ENCODE measurements at regions not wholly inside any gene's neighbourhood (a gene's known extent, or its start where the extent isn't known, plus 50 kb on each side); places are given as distances from the start of the nearest gene placed in this dataset.
"Not testable (repeated sequence)": the region's sequence is repeated elsewhere in the genome, so short reads cannot be mapped to it uniquely, and the experiment has no call there.

DNA sequence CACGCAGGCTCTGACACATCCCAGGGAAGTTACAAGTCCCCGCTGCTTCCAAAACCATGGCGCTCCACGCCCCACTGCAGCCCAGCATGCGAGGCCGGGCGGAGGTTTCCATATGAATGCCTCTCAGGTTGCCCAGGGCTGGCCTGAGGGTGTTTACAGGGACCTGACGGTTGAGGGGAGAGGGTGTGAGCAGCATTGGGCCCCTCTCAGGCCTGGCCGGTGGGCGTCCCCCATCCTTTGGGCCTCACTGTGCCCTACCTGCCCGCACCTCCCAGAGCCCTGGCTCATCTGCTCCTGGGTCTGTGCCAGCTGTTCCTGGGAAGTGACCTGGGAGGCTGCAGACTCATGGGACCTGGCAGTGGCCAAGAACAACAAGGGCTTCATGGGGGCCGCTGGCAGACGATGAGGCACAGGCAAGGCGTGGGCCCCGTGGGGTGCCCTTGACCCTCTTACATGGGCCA lies 173.5 kb downstream of the C16orf95 start:
- no peak for DNase-seq

- DNase-seq: no peak
Measured at GRCh38 chr16:87144232-87144631, 173.0 kb downstream of the C16orf95 start.

GRCh38 chr16:87145181-87146176 lies 171.7 kb downstream of the C16orf95 start:
- peak in 1 of 5 donors; percentile 4 for DNase-seq

GRCh38 chr16:87146676-87147075 lies 170.5 kb downstream of the C16orf95 start:
- no peak for DNase-seq

DNA sequence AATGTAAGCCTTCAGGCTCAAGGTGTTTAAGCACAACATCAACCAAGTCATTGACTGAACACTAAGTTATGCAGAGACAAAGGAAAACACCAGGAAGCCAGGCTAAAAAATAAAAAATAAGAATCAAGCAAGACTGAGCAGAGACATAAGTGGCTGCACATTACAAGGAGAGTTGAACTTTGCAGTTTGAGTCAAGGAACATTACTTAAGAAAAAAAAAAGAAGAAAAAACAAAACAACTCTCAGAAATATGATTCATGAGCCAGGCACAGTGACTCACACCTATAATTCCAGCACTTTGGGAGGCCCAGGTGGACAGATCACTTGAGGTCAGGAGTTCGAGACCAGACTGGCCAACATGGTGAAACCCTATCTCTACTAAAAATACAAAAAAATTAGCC lies 168.1 kb downstream of the C16orf95 start:
- DNase-seq: no peak

DNA sequence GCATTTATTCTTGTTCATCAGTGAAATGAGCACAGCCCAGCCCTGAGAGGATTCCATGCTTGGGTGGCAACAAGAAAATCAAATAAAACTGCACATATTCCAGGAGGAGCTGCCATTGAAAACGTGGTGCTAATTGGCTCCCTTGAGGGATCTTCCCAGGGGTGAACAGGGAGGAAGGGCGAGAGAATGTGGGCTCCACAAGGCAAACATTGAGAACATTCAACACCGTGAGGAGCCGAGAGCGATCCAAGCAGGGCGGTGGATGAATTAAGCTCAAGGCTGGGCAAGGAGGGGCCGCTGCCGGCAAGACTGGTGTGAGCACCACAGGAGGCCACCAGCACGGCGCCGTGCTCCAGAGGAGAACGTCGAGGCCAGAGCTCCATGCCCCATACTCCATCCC lies 166.9 kb downstream of the C16orf95 start:
- no peak for DNase-seq

GRCh38 chr16:87150681-87151280 lies 166.4 kb downstream of the C16orf95 start:
- DNase-seq: no peak

DNA sequence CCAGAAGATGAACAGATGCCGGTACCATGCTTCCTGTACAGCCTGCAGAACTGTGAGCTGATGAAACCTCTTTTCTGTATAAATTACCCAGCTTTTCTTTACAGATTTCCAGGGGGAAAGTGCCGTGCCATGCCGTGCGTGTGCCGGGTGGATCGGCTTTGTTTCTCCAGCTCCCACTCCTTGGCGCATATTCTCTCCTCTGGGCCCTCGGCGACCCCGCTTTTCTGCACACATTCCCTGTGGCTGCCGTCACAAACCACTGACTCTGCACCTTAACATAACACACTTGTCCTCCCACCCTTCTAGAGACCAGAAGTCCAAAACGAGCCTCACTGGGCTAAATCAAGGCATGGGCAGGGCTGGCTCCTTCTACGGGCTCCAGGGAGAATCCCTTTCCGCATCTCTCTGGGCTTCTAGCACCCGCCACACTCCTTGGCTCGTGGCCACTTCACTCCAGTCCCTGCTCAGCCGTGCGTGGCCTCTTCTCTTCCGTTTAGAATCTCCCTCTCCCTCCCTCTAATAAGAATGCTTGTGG lies 164.9 kb downstream of the C16orf95 start:
- no peak for DNase-seq

GRCh38 chr16:87153326-87153725 lies 163.9 kb downstream of the C16orf95 start:
- no peak for DNase-seq

GRCh38 chr16:87155315-87155714 lies 161.9 kb downstream of the C16orf95 start:
- DNase-seq: not testable (repeated sequence)

GRCh38 chr16:87156195-87156594 lies 161.0 kb downstream of the C16orf95 start:
- DNase-seq: no peak

- DNase-seq: no peak
Measured at GRCh38 chr16:87160234-87160636, 157.0 kb downstream of the C16orf95 start.

GRCh38 chr16:87160701-87161337 lies 156.4 kb downstream of the C16orf95 start:
- DNase-seq: no peak

DNA sequence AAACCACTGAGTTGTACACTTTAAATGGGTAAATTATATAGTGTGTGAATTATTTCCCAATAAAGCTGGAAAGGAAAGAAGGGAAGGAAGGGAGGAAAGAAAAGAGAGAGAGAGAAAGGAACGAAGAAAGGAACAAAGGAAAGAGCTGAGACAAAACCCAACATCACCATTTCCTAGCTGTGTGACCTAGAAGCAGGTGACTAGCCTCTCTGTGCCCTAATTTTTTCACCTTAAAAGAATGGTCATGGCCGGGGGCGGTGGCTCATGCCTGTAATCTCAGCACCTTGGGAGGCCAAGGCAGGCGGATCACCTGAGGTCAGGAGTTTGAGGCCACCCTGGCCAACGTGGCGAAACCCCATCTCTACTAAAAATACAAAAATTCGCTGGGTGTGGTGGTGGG lies 155.8 kb downstream of the C16orf95 start:
- not testable (repeated sequence) for DNase-seq

DNA sequence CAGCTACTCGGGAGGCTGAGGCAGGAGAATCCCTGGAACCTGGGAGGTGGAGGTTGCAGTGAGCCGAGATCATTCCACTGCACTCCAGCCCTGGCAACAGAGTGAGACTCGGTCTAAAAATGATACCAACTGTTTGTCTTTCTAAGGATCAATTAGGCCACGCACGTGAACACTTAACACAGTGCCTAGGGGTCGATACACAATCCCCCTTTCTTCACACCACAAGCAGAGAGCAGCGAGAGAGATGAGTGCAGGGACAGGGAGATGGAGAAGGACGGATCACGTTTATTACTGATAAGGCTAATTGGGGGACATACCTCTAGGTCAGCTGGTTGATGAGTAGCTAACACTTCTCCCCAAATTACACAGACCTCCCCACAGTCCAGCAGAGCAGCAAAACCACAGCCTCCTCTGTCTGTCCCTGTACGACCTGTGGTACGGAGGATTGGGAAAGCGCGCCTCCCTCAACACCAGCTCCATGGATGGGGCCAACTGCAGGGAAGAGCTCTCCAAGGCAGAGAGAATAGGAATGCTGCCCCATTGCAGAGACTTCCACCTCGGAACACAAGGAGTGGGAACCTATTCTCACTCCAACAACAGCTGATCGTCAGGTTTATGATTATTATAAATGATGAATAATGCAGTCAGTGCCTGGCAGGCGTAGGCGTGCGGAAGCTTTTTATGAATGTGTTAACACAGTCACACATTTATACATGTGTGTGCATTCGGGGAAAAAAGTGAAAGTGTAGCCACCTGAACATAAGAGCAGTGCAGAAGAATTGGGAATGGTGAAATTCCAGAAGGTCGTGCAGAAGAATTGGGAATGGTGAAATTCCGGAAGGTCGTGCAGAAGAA lies 155.1 kb downstream of the C16orf95 start:
- peak in 1 of 5 donors; percentile 15 for DNase-seq

- not testable (repeated sequence) for DNase-seq
Measured at GRCh38 chr16:87162799-87163198, 154.4 kb downstream of the C16orf95 start.

GRCh38 chr16:87163637-87164036 lies 153.6 kb downstream of the C16orf95 start:
- DNase-seq: no peak

DNA sequence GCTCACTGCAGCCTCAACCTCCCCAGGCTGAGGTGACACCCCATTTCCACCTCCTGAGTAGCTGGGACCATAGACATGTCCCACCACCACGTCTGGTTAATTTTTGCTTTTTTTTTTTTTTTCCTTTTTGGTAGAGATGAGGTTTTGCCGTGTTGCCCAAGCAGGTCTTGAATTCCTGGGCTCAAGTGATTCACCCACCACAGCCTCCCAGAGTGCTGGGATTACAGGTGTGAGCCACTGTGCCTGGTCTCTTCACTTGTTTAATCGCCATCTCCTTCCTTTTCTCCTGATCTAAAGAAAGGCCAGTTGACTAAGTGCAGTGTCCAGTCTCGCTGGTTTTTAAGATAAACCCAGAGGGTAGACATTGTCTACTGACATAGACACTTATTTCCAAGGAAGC lies 152.0 kb downstream of the C16orf95 start:
- no peak for DNase-seq

- no peak for DNase-seq
Measured at GRCh38 chr16:87165885-87166284, 151.3 kb downstream of the C16orf95 start.

DNA sequence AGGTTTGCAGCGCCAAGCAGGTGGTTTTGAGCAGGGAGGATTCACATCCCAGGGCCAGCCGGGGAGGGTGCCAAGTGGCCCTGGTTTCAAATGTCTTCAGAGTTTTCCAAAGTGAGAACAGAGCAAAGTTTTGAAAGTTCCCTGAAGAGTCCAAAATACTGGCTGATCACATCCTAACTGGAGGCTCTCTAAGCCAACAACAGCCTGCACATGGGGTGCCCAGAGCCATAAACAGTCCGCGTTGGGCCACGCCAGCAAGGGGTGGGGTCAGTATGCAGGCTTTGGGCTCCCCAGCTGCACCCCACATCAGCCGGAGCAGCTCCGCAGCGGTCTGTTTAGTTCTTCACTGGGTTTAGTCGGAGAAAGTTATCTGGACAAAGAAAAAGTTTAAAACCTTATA lies 150.9 kb downstream of the C16orf95 start:
- no peak for DNase-seq

DNA sequence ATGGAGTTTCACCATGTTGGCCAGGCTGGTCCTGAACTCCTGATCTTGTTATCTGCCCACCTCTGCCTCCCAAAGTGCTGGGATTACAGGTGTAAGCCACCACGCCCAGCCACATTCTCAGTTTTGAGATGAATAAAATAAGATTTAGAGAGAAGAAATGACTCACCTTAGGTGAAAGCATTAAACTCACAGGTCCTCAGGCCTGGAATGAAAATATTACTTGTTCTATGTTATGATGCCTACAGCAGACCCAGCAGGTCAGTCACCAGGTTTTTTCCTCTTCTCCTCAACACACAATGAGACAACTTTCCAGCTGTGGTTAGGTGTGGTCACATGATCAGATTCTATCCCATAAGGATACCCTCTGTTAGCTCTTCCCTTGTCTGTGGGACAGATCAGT lies 150.3 kb downstream of the C16orf95 start:
- DNase-seq: no peak

DNA sequence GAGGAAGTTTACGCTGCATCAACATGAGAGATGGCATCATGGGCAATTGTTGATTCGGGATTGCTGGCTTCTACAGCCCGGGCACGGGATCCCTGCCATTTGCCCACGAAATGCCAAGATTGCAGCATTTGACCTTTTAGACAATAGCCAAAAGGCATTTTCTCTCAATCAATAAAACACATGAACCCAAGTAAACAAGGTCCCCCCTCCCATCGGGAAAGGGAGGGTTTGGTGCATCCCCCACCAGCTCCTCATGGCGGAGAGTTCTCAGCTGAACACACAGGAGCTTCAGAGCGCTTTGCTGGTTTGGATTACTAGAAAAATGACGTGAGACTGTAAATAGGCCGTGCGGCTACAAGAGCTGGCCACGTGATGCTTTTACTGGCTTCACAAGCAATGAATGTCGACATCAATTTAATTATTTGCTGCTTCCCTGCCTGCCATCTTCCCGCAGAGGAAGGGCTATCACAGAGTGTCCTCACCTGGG lies 147.6 kb downstream of the C16orf95 start:
- no peak for DNase-seq

Measured in T-helper 1 cell (primary cell).